ENCODE measurements at regions not wholly inside any gene's neighbourhood (a gene's known extent, or its start where the extent isn't known, plus 50 kb on each side); places are given as distances from the start of the nearest gene placed in this dataset.
A peak's percentile ranks its signal among the peaks of the same experiment; 100 is the strongest.

- intact Hi-C loops (cut with DNase I, micrococcal nuclease) = no loop called here
- no peak for DNase-seq
Observed at GRCh38 chr12:77387214-77387613, 321.8 kb upstream of the E2F7 start.

DNA sequence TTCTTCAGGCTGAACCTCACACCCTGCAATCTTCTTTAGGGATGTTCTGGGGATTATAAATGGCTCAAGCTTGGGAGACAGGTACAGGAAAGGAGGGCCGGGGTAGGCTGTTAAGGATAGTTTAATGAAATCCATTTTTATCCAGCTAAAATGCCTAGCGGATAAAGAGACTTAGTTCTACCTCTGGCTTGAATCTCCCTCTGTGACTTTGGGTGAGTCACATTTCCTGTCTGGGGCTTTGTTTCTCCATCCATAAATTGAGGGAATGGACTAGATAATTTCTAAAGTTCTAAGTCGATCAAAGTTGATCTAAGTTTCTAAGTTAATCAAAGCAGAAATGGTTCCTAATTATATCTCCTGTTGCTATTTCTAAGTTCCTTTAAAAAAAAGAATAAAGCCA is 319.6 kb upstream of the E2F7 start:
- intact Hi-C loops (cut with DNase I, micrococcal nuclease) = no loop called here

More at GRCh38 chr12:77387214-77387613, 321.8 kb upstream of the E2F7 start:
- no peak for ATAC-seq

DNA sequence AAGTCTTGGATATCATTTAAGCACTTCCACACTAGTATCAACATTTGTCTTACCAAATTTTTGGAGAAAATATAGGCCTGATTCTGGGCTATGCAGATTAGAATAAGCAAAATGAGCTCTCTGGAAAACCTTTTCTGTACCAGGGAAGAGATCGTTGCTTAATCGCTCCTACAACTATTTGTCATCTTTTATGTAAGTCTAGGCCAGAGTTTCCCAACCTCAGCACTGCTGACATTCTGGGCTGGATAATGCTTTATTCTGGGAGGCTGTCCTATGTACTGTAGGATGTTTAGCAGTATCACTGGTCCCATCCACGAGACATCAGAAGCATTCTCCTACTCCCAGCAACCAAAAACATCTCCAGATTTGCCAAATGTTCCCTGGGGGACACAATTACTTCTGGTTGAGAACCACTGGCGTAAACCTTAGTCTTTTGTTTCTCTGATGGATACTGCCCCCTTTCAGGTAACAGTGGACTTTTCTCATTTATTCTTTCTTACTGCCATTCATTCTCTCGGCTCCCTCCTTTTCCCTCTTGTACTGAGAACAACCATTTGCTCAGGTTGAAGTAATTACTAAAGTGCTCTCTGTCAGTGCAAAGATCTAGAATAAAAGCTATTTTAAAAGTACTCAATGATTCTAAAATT is 316.9 kb upstream of the E2F7 start:
- intact Hi-C loops (cut with DNase I, micrococcal nuclease) = no loop called here
- no peak for ATAC-seq
- no peak for DNase-seq

More for the DNA sequence above, 319.6 kb upstream of the E2F7 start:
- no peak for DNase-seq
- ATAC-seq = no peak

- ATAC-seq (no peak), DNase-seq (no peak)
- intact Hi-C loops (cut with DNase I, micrococcal nuclease) = no loop called here
Observed at GRCh38 chr12:77377622-77378021, 312.3 kb upstream of the E2F7 start.

- ATAC-seq (no peak), DNase-seq (no peak)
- intact Hi-C loops (cut with DNase I, micrococcal nuclease) = no loop called here
Observed at GRCh38 chr12:77377116-77377515, 311.7 kb upstream of the E2F7 start.

- DNase-seq (no peak), ATAC-seq (peak; percentile 90)
- intact Hi-C loops (cut with DNase I, micrococcal nuclease) = no loop called here
Observed at GRCh38 chr12:77374673-77375072, 309.3 kb upstream of the E2F7 start.

GRCh38 chr12:77372494-77372893 is 307.1 kb upstream of the E2F7 start:
- DNase-seq (no peak), ATAC-seq (peak; percentile 69)
- intact Hi-C loops (cut with DNase I, micrococcal nuclease) = no loop called here

DNA sequence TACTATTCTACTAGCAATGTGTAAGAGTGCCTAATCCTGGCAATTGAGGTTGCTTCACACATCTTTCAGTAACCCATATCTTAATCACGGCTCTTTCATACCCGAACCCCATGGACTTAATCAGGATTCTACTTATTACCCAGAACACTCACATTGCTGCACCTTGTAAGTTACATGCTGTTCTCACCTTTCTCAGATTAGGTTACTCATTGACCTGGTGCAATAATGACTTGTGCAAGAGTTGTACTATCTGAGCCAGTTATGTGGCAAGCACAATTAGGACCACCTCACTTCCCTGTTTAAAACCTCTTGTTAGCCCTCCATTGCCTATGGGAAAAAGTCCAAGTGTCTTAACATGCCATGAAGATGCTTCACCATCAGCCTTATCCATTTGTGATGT is 306.7 kb upstream of the E2F7 start:
- no peak for DNase-seq
- ATAC-seq = peak; percentile 77
- intact Hi-C loops (cut with DNase I, micrococcal nuclease) = no loop called here

DNA sequence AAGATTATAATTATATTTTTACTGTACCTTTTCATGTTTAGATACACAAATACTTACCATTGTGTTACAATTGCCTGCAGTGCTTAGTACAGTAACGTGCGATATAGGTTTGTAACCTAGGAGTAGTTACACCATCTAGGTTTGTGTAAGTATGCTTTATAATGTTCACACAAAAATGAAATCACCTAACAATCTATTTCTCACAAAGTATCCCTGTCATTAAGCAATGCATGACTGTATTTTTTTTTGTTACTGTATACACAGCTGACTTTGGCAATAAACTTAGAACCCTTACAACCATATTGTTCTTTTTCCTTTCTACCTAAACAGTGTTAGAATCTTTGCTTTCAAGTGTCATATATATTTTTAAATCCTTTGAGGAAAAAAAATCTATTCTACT is 303.0 kb upstream of the E2F7 start:
- no peak for DNase-seq
- ATAC-seq = peak; percentile 69
- intact Hi-C loops (cut with DNase I, micrococcal nuclease) = no loop called here

DNA sequence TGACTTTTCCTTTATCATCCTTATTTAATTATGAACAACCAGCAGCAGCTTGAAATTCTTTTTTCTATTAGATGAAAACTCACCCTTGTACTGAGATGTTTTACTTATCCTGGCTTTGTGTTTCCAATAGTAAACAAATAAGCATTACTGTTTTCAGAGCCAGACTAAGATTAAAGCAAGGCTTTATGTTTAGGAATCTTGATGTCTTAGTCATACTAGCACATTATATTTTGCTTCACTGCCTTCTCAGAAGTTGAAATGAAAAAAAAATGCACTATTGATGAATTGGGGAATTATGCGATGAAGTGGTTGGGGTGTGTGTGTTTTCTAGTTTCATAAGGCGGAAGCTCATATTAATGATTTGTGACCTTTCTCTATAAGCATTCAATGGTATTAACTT is 301.2 kb upstream of the E2F7 start:
- intact Hi-C loops (cut with DNase I, micrococcal nuclease) = no loop called here
- no peak for DNase-seq
- no peak for ATAC-seq

DNA sequence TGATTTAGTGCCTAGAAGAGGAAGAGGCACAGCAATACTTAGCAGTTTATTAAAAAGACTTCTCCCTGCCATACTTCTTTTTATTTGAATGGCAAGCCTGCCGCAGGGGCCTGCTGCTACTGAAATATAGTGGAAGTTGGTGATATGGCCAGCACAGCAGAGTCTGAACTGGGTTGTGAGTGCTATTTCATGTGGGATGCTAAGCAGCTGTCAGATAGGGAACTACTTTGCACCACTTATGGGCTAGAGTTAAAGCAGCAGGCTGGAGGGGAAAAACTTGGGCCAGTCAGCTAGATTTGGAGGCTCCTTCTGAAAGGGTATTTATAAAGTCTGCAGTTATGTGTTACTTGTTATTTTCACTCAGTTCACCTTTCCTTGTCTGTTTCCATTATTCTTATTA is 299.0 kb upstream of the E2F7 start:
- intact Hi-C loops (cut with DNase I, micrococcal nuclease) = no loop called here
- DNase-seq = no peak

GRCh38 chr12:77362509-77363210 is 297.3 kb upstream of the E2F7 start:
- intact Hi-C loops (cut with DNase I, micrococcal nuclease) = no loop called here
- ATAC-seq (no peak), DNase-seq (no peak)

More for the DNA sequence above, 299.0 kb upstream of the E2F7 start:
- no peak for ATAC-seq

- ATAC-seq (no peak), DNase-seq (no peak)
- intact Hi-C loops (cut with DNase I, micrococcal nuclease) = no loop called here
Observed at GRCh38 chr12:77357655-77358054, 292.3 kb upstream of the E2F7 start.

GRCh38 chr12:77354766-77355362 is 289.5 kb upstream of the E2F7 start:
- ATAC-seq (no peak), DNase-seq (no peak)
- intact Hi-C loops (cut with DNase I, micrococcal nuclease) = no loop called here

DNA sequence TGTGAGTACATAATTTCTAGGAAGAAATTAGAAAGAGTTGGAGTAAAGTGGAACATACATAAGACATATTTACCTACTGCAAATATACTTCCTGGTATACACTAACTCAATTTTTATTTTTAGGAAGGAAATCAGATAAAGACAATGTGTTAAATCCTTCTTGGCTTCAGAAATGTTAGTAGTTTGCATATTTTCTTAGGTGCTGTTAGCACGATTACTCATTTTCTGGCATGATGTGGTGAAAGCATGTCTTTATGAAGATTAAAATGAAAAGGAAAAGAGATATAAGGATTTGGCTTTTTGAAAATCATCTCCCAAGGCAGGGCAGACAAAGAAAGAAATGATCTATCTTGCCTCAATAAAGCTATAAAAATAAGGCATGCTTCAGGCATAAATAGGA is 287.6 kb upstream of the E2F7 start:
- no peak for ATAC-seq
- no peak for DNase-seq
- intact Hi-C loops (cut with DNase I, micrococcal nuclease) = no loop called here

DNA sequence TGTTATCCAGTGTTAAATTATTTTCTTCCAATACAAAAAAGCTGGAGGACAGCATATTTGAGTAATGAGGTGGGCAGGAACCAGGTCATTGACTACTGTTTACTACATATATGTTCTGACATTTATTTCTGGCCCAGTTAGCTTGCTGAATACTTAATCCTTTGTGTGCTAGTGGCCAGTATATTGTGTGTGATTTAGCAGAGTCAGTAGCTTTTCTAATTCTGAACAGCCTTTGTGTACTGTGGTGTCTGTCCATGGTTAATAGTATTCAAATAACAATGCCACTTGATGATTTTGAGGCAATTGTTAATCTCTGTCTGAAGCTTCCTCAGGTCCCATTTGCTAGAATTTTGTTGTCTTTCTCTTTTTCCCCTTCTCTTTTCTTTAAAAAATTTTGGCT is 286.5 kb upstream of the E2F7 start:
- ATAC-seq = no peak
- intact Hi-C loops (cut with DNase I, micrococcal nuclease) = no loop called here
- DNase-seq = no peak

GRCh38 chr12:77349689-77350370 is 284.5 kb upstream of the E2F7 start:
- intact Hi-C loops (cut with DNase I, micrococcal nuclease) = no loop called here
- no peak for DNase-seq
- no peak for ATAC-seq

DNA sequence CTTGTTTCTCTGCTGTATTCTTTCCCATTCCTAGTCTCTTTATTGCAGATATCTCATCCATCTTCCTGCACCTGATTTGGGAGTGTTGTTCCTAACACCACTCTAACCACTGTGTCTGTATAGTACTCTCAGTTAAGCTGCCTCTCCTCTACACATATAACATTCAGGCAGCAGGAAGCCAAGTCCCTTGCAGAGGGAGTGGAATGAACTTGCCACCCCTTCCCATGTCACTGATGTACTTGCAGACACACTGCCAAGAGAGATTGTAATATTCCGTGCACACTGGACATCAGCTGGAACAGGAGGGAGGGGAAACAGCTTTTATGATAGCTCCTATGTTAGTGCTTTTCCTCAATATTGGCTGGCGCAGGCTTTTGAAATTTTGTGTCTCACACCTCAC is 281.6 kb upstream of the E2F7 start:
- intact Hi-C loops (cut with DNase I, micrococcal nuclease) = no loop called here
- ATAC-seq = no peak

GRCh38 chr12:77345336-77345735 is 280.0 kb upstream of the E2F7 start:
- intact Hi-C loops (cut with DNase I, micrococcal nuclease) = no loop called here
- DNase-seq (no peak), ATAC-seq (no peak)

More for the DNA sequence above, 281.6 kb upstream of the E2F7 start:
- DNase-seq = no peak

DNA sequence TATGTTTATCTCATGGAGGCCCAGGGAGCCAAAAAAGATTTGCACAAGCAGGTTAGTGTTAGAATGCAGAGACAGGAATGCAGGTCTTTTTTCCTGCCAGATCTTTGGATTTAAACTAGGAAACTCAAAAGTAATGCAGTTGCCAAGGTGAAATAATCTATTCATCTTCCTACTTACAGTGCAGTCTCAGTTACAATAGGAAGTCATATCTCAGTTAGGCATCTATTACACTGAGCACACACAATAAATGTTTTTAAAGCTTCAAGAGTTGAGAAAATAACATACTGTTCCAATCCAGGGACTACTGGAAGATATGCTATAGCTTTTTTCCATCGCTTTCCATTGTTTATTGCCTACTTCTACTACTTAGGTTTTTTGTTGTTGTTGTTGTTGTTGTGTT is 279.3 kb upstream of the E2F7 start:
- ATAC-seq (no peak), DNase-seq (no peak)
- intact Hi-C loops (cut with DNase I, micrococcal nuclease) = no loop called here
